ENCODE measurements at regions not wholly inside any gene's neighbourhood (a gene's known extent, or its start where the extent isn't known, plus 50 kb on each side); places are given as distances from the start of the nearest gene placed in this dataset.

DNA sequence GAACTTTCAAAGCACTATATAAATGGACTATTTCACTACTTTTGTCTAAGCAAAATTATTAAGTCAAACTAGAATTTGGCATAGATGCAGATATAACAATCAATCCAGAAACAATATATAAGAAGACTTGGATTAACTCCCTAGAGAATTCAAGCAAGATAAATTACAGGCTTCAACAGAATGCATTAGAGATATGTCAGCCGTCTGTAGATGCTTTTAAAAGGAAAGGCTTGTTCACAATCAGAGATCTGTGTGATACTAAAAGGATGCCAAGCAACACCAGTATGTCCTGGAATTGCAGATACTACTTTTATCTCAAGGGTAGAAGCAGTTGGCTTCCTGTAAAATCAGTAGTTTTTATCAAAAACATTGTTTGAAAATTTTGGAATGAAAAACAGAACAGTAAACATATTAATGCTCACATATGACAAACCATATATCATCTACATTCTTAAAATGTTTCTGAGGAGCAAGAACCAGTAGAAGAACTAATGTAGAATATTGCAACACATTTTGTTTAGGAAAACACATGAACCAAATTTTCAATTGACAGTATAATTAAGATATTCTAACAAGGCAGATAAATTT lies 947.9 kb upstream of the LRRN3 start:
- TF ChIP-seq ZNF274 (IDR thresholded peaks at IDR 0.05; ENCODE audit: low read depth, low read length) (no peak), SUZ12 (IDR thresholded peaks at IDR 0.05; ENCODE audit: extremely low read depth, insufficient read depth, insufficient read length) (no peak)
